ENCODE measurements at regions not wholly inside any gene's neighbourhood (a gene's known extent, or its start where the extent isn't known, plus 50 kb on each side); places are given as distances from the start of the nearest gene placed in this dataset.

GRCh38 chr5:145226726-145227125 lies 608.4 kb downstream of the PRELID2 start:
- TF ChIP-seq CTCF (conservative IDR thresholded peaks at IDR 0.05; ENCODE audit: low read depth, low read length) = no peak
- no peak for TF ChIP-seq POLR2A (IDR thresholded peaks at IDR 0.05; ENCODE audit: low read depth, low read length)
- TF ChIP-seq CEBPB (IDR thresholded peaks at IDR 0.05; ENCODE audit: low read depth, low read length) = no peak
- TF ChIP-seq CHD1 (IDR thresholded peaks at IDR 0.05; ENCODE audit: low read depth, low read length) = no peak
- no peak for TF ChIP-seq FOS (IDR thresholded peaks at IDR 0.05; ENCODE audit: low read depth, low read length)
- TF ChIP-seq MXI1 (IDR thresholded peaks at IDR 0.05; ENCODE audit: borderline replicate concordance, low read depth, low read length) = no peak
- TF ChIP-seq USF2 (IDR thresholded peaks at IDR 0.05; ENCODE audit: low read depth, low read length) = no peak
- TF ChIP-seq SMC3 (IDR thresholded peaks at IDR 0.05; ENCODE audit: low read depth, low read length) = no peak
- no peak for TF ChIP-seq ELK1 (IDR thresholded peaks at IDR 0.05; ENCODE audit: borderline replicate concordance, low read depth, low read length)
- no peak for TF ChIP-seq MAFK (IDR thresholded peaks at IDR 0.05; ENCODE audit: low read depth, low read length)
- no peak for TF ChIP-seq RAD21 (IDR thresholded peaks at IDR 0.05; ENCODE audit: low read length)
- TF ChIP-seq BHLHE40 (IDR thresholded peaks at IDR 0.05; ENCODE audit: low read depth, low read length) = no peak
- TF ChIP-seq NFE2L2 (IDR thresholded peaks at IDR 0.05; ENCODE audit: low read depth, low read length) = no peak

Measured in IMR-90 (cell line).